BJ (cell line): ENCODE measurements at regions not wholly inside any gene's neighbourhood (a gene's known extent, or its start where the extent isn't known, plus 50 kb on each side); places are given as distances from the start of the nearest gene placed in this dataset.

ENCODE experiments used
- CTCF ChIA-PET: fragments of 350-600 bp; formaldehyde crosslinking; extraction: SDS; loops from one replicate; lab custom pipeline; 2021; ENCODE audit warnings: antibody characterized with exemption, inconsistent platforms; lab: Yijun Ruan, JAX
- POLR2A ChIA-PET: fragments of 300-600 bp; sonication (Branson Sonifier 250); formaldehyde crosslinking; extraction: SDS; loops from one replicate; lab custom pipeline; 2021; ENCODE audit warnings: antibody characterized with exemption; lab: Charles Lee
- DNase-seq: peaks from one replicate; pipeline ENCODE4 v3.0.0-alpha.2; 2011; ENCODE audit warnings: low read depth
- H3K27me3 ChIP-seq: 2 replicates; pipeline ENCODE4 v1.6.0; 2011; ENCODE audit warnings: low read length; ENCODE audit not compliant: control insufficient read depth, insufficient read depth
- H3K36me3 ChIP-seq: 2 replicates; pipeline ENCODE4 v1.5.1; 2011; ENCODE audit warnings: low read length; ENCODE audit not compliant: control insufficient read depth, insufficient read depth
- H3K4me3 ChIP-seq: 2 replicates; pipeline ENCODE4 v1.5.1; 2011; ENCODE audit warnings: low read depth, mild to moderate bottlenecking, control low read depth, low read length
- CTCF ChIP-seq: IDR thresholded peaks from 2 replicates; pipeline ENCODE4 v1.5.1; 2011; ENCODE audit warnings: low read depth, mild to moderate bottlenecking, control low read depth, inconsistent platforms, low read length, moderate library complexity; ENCODE audit not compliant: insufficient read depth

- CTCF ChIA-PET = no interaction called here
Observed at GRCh38 chr10:124212702-124213101, 119.3 kb upstream of the CHST15 start.

GRCh38 chr10:124211921-124212320 is 118.5 kb upstream of the CHST15 start:
- POLR2A ChIA-PET = no interaction called here
- no peaks in the 10 kb centered on the region for H3K36me3 ChIP-seq
- CTCF ChIA-PET = no interaction called here
- DNase-seq = no peak
- H3K27me3 ChIP-seq = no peaks in the 10 kb centered on the region
- H3K4me3 ChIP-seq = no peak overlapping the region
- TF ChIP-seq CTCF = no peak

More at GRCh38 chr10:124212702-124213101, 119.3 kb upstream of the CHST15 start:
- Histone ChIP-seq H3K27me3 (no peaks in the 10 kb centered on the region), H3K36me3 (no peaks in the 10 kb centered on the region), H3K4me3 (no peak overlapping the region)
- no peak for TF ChIP-seq CTCF
- DNase-seq = no peak
- POLR2A ChIA-PET = no interaction called here

- no peaks in the 10 kb centered on the region for H3K36me3 ChIP-seq
- H3K4me3 ChIP-seq = no peak overlapping the region
- ChIA-PET POLR2A (no interaction called here), CTCF (no interaction called here)
- TF ChIP-seq CTCF = no peak
- no peak for DNase-seq
- no peaks in the 10 kb centered on the region for H3K27me3 ChIP-seq
Observed at GRCh38 chr10:124210263-124210662, 116.9 kb upstream of the CHST15 start.

GRCh38 chr10:124207391-124207790 is 114.0 kb upstream of the CHST15 start:
- DNase-seq = no peak
- ChIA-PET POLR2A (no interaction called here), CTCF (no interaction called here)
- Histone ChIP-seq H3K36me3 (no peaks in the 10 kb centered on the region), H3K27me3 (no peaks in the 10 kb centered on the region), H3K4me3 (no peak overlapping the region)
- no peak for TF ChIP-seq CTCF

GRCh38 chr10:124206616-124207015 is 113.2 kb upstream of the CHST15 start:
- H3K4me3 ChIP-seq = no peak overlapping the region
- ChIA-PET POLR2A (no interaction called here), CTCF (no interaction called here)
- TF ChIP-seq CTCF = no peak
- DNase-seq = no peak
- no peaks in the 10 kb centered on the region for H3K27me3 ChIP-seq
- H3K36me3 ChIP-seq = no peaks in the 10 kb centered on the region
